COLO829 (cell line): ENCODE measurements at regions not wholly inside any gene's neighbourhood (a gene's known extent, or its start where the extent isn't known, plus 50 kb on each side); places are given as distances from the start of the nearest gene placed in this dataset.
"Not testable (repeated sequence)": the region's sequence is repeated elsewhere in the genome, so short reads cannot be mapped to it uniquely, and the experiment has no call there.

ENCODE experiments used
- DNase-seq: peaks from one replicate; pipeline ENCODE4 v3.0.0; 2012; ENCODE audit warnings: low spot score

DNA sequence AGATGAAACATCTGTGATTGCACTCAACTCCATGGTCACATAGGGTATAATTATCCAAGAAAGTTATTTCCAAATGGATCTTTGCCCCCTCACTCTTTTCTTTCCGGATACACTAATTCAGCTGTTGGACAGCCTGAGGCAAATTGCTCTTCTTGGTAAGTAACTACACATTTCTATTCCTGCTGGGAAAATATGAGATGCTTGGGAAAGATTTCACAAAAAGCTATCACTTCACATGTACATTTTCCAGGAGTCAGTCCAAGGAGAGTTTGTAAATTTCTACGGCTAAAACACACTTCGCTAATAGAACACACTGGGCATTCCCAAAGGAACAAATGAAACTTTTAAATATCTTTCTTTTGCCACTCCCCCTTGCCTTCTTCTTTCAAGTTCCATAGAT lies 123.0 kb upstream of the GRIA1 start:
- no peak for DNase-seq

DNA sequence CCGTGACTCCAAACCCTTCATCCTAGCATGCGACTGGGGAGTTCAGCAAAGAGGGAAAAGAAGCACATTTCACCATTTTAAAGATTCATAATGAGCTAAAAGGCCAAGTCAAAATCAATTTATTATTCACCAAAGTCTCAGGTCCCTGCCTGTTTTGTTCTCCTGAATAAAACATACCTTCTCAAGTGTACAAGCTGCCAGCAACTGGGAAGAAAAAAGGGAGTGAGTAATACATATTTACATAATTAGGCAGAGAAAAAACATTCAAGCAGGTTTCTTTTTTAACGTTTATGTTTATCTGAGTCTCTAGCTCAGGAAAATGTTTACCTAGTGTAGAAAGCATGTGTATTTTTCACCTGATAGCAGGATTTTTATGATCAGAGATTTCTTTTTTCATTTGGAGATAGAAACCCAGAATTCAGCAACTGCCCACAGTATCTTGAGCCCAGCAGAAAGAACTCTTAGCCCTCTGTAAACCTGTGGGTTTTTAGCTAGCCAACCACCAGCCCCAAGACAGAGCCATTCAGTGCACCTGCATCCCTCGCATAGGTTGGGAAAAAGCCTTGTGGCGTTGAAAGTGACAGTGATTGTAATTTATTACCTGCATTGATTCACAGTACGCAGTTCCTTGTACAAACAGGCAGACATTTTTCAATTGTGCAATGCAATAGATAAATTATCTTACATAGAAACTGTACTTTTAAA lies 117.9 kb upstream of the GRIA1 start:
- DNase-seq, result no peak

DNA sequence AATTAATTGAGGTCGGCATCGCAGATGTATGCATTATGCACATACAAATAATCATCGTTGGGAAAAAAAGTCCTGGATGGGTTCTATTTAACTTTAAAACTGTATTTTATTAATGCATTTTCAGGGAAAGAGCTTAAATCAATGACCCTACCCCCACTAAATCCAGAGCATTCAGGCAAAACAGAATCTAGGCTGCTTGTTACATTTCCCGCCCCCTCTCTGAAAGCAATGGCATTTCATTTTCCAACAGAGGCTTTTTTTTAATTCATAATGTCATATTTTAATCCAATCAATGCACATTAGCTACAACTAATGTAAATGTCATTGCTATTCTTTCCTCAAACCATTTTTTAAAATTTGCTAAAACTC lies 117.4 kb upstream of the GRIA1 start:
- no peak for DNase-seq

DNA sequence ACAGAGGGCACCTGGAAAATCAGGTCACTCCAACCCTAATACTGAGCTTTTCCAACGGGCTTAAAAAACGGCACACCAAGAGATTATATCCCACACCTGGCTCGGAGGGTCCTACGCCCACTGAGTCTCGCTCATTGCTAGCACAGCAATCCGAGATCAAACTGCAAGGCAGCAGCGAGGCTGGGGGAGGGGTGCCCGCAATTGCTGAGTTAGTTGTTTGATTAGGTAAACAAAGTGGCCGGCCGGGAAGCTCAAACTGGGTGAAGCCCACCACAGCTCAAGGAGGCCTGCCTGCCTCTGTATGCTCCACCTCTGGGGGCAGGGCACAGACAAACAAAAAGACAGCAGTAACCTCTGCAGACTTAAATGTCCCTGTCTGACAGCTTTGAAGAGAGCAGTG lies 108.8 kb upstream of the GRIA1 start:
- DNase-seq, result not testable (repeated sequence)

DNA sequence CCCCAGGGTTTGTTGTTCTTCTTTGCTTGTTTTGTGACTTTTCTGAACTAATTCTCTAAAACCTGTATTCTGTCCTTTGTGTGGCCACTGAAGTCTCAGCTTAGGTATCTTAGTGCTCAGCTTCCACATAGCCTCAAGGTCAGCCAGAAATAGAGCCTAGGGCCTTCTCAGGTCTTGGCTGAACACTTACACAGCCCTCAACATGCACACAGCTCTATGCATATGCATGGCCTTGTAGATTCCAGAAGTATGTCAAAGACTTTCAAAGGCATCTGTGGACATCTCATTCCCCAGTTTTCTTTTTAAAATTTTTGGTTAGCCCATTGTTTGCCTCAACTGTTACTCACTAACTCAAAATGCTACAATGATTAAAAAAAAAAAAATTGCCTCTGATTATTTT lies 99.9 kb upstream of the GRIA1 start:
- DNase-seq, result no peak

GRCh38 chr5:153399595-153399994 lies 90.9 kb upstream of the GRIA1 start:
- DNase-seq, result no peak

GRCh38 chr5:153400931-153401330 lies 89.5 kb upstream of the GRIA1 start:
- DNase-seq, result no peak

GRCh38 chr5:153402550-153402949 lies 87.9 kb upstream of the GRIA1 start:
- DNase-seq, result peak; percentile 0

DNA sequence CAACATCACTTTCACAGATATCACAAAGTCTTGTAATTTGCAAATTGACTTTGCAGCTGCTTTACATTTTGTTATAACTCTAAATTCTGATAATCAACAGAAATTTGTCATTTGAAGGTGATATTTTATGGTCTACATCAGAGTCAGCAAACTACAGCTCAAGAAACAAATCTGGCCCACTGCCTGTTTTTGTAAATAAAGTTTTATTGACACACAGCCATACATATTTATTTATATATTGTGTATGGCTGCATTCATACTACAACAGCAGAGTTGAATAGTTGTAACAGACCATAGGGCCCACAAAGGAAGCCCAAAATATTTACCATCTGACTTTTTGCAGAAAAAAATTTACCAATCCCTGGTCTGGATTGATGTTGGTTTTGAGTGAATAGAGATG lies 87.0 kb upstream of the GRIA1 start:
- DNase-seq, result no peak

DNA sequence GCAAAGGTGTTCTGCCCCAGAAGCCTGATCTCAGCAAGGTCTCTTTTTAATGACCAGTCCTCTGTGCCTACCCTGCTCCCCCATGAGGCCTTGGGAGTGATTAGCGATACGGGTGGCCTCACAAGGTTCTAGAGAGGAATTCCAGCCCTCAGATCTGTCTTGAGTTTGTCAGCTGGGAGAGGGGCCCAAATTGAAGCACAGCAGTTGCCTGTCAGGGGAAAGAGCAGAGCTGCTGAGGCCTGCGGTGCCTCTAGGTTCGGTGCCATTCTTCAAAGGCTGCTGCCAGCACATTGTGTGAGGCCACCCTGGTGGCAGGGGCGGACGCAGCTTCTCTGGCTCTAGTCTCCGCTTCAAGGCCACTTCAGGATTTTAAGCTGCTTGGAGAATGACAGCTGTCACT lies 85.7 kb upstream of the GRIA1 start:
- no peak for DNase-seq

- DNase-seq, result no peak
Observed at GRCh38 chr5:153421676-153422075, 68.8 kb upstream of the GRIA1 start.

- DNase-seq, result no peak
Observed at GRCh38 chr5:153425914-153426313, 64.6 kb upstream of the GRIA1 start.

DNA sequence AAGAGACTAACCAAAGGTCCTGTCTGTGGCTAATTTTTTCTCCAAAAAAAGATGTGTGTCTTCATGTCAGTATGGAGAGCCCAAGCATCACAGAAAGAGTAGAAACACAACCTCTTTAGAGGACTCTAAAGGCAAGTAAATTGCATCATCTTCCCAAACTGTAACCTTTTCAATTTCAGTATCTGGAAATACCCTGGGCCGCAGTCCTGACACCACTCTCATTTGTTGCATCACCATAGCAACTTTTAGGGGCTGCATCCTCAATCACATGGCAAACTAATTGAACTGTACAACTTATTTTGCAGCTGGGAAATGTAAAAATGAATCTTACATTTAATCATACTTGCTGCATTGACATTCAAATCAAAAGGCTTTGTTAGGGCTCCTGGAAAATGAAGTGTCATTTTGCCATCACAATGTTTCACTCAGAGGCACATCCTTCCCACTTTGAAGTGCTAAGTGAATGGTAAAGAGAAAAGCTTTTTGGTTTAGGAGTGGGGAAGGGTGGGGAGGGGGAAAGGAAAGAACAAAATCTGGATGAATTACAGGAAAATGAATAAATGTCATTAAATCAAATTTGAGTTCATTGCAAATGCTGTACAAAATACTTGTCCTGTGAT lies 60.6 kb upstream of the GRIA1 start:
- DNase-seq, result no peak

- DNase-seq, result no peak
Observed at GRCh38 chr5:153432583-153432982, 57.9 kb upstream of the GRIA1 start.

DNA sequence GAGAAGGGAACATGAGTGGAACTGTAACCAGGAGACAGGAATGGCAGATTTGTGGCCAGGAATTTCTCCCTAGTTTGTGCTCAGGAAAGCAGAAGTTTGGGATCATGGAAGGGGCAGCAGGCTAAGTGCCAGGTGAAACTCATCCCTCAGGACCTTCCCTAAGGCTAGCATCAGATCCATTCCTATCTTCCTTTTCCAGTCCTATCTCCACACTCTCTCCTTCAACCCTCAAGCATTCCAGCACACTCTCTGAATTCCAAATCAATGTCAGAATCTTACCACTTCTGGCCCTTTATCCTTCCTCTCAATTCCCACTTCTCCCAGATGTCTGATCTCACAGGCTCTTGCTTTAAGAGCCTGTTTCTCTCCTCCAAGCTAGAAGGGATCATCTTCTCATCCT lies 53.2 kb upstream of the GRIA1 start:
- DNase-seq, result no peak

DNA sequence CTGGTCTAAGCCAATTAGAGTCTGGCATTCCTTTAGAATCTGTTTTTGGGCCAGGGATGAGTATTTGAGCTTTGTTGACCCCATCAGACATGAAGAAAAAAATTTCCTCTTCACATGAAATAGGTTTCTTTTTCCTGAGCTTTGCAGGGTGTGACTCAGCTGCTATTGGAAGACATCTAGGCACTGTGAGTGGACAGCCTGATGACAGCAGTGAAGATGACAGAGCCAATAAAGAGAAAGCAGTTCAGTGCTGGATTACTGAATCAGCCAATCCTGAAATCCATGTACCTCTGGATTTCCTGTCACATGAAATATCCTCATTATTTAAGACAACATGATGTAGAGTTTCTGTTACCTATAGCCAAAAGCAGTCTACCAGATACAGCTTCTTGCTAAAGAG lies 51.3 kb upstream of the GRIA1 start:
- no peak for DNase-seq
